ENCODE measurements at regions not wholly inside any gene's neighbourhood (a gene's known extent, or its start where the extent isn't known, plus 50 kb on each side); places are given as distances from the start of the nearest gene placed in this dataset.

- intact Hi-C loops (cut with DNase I) = no loop called here
- Histone ChIP-seq H3K27ac (no peak overlapping the region), H3K4me1 (replicated peaks) (no peaks in the 10 kb centered on the region), H3K4me3 (no peak overlapping the region), H3K36me3 (no peaks in the 10 kb centered on the region), H3K27me3 (replicated peaks; ENCODE audit: insufficient read depth) (no peaks in the 10 kb centered on the region), H3K9me3 (no peaks in the 10 kb centered on the region)
- no peak for DNase-seq (ENCODE audit: low spot score)
- WGBS = 77% methylated on average over 40 of the region's 41 CpGs
- no peak for TF ChIP-seq POLR2A (IDR thresholded peaks at IDR 0.05)
- TF ChIP-seq CTCF (IDR thresholded peaks at IDR 0.05) = no peak
- no peak for TF ChIP-seq POLR2AphosphoS5 (IDR thresholded peaks at IDR 0.05)
Measured at GRCh38 chr7:351681-352480, 61.9 kb downstream of the FOXL3 start.

GRCh38 chr7:353746-354325, 63.9 kb downstream of the FOXL3 start:
- H3K27me3 ChIP-seq (replicated peaks; ENCODE audit: insufficient read depth) = no peaks in the 10 kb centered on the region
- 75% methylated on average over 28 of the region's 28 CpGs for WGBS
- DNase-seq (ENCODE audit: low spot score) = no peak

GRCh38 chr7:354597-355470, 64.9 kb downstream of the FOXL3 start:
- H3K36me3 ChIP-seq = no peaks in the 10 kb centered on the region
- no peak overlapping the region for H3K4me3 ChIP-seq
- intact Hi-C loops (cut with DNase I) = no loop called here
- H3K27ac ChIP-seq = no peak overlapping the region
- TF ChIP-seq POLR2A (IDR thresholded peaks at IDR 0.05) (no peak), CTCF (IDR thresholded peaks at IDR 0.05) (no peak), POLR2AphosphoS5 (IDR thresholded peaks at IDR 0.05) (no peak)
- no peaks in the 10 kb centered on the region for H3K27me3 ChIP-seq (replicated peaks; ENCODE audit: insufficient read depth)
- no peaks in the 10 kb centered on the region for H3K9me3 ChIP-seq
- WGBS = 78% methylated on average over 24 of the region's 24 CpGs
- no peak for DNase-seq (ENCODE audit: low spot score)
- peaks cover 12% of the 10 kb centered on the region for H3K4me1 ChIP-seq (replicated peaks)

More at GRCh38 chr7:353746-354325, 63.9 kb downstream of the FOXL3 start:
- peaks cover 12% of the 10 kb centered on the region for H3K4me1 ChIP-seq (replicated peaks)
- intact Hi-C loops (cut with DNase I) = no loop called here
- H3K4me3 ChIP-seq = no peak overlapping the region
- no peaks in the 10 kb centered on the region for H3K36me3 ChIP-seq
- no peak for TF ChIP-seq POLR2A (IDR thresholded peaks at IDR 0.05)
- no peak for TF ChIP-seq CTCF (IDR thresholded peaks at IDR 0.05)
- TF ChIP-seq POLR2AphosphoS5 (IDR thresholded peaks at IDR 0.05) = no peak
- no peak overlapping the region for H3K27ac ChIP-seq
- H3K9me3 ChIP-seq = no peaks in the 10 kb centered on the region

GRCh38 chr7:355568-355967, 65.6 kb downstream of the FOXL3 start:
- Histone ChIP-seq H3K4me3 (no peak overlapping the region), H3K36me3 (no peaks in the 10 kb centered on the region), H3K27me3 (replicated peaks; ENCODE audit: insufficient read depth) (no peaks in the 10 kb centered on the region), H3K27ac (no peak overlapping the region), H3K9me3 (no peaks in the 10 kb centered on the region), H3K4me1 (replicated peaks) (peaks cover 12% of the 10 kb centered on the region)
- WGBS = 97% methylated on average over 5 of the region's 5 CpGs
- DNase-seq (ENCODE audit: low spot score) = no peak
- intact Hi-C loops (cut with DNase I) = no loop called here
- TF ChIP-seq POLR2A (IDR thresholded peaks at IDR 0.05) (no peak), POLR2AphosphoS5 (IDR thresholded peaks at IDR 0.05) (no peak), CTCF (IDR thresholded peaks at IDR 0.05) (no peak)

Measured in prostate gland (tissue), 2 donors.